GM18502 (cell line): ENCODE measurements at regions not wholly inside any gene's neighbourhood (a gene's known extent, or its start where the extent isn't known, plus 50 kb on each side); places are given as distances from the start of the nearest gene placed in this dataset.

Source experiments
- ATAC-seq: cut with Tn5 transposase; IDR thresholded peaks from one replicate; pipeline ENCODE4 v1.9.1; 2021; ENCODE audit warnings: mild to moderate bottlenecking; ENCODE audit not compliant: unreplicated experiment, poor library complexity

- ATAC-seq: no peak
These were observed 416.2 kb upstream of the CDH4 start for GRCh38 chr20:60835876-60836275.

GRCh38 chr20:60837173-60837770 is 414.8 kb upstream of the CDH4 start:
- no peak for ATAC-seq

- no peak for ATAC-seq
These were observed 413.8 kb upstream of the CDH4 start for GRCh38 chr20:60838297-60838696.

- ATAC-seq: no peak
These were observed 411.1 kb upstream of the CDH4 start for GRCh38 chr20:60840971-60841370.

- ATAC-seq: no peak
These were observed 406.9 kb upstream of the CDH4 start for GRCh38 chr20:60845146-60845545.

GRCh38 chr20:60851826-60852704 is 400.0 kb upstream of the CDH4 start:
- ATAC-seq: no peak

- ATAC-seq: no peak
These were observed 394.4 kb upstream of the CDH4 start for GRCh38 chr20:60857708-60858107.

GRCh38 chr20:60862601-60863000 is 389.5 kb upstream of the CDH4 start:
- no peak for ATAC-seq

- no peak for ATAC-seq
These were observed 388.5 kb upstream of the CDH4 start for GRCh38 chr20:60863548-60863947.

GRCh38 chr20:60867589-60867988 is 384.5 kb upstream of the CDH4 start:
- no peak for ATAC-seq

GRCh38 chr20:60868316-60868891 is 383.7 kb upstream of the CDH4 start:
- ATAC-seq: no peak

- ATAC-seq: no peak
These were observed 383.0 kb upstream of the CDH4 start for GRCh38 chr20:60869087-60869486.

GRCh38 chr20:60869625-60870024 is 382.4 kb upstream of the CDH4 start:
- no peak for ATAC-seq

- ATAC-seq: no peak
These were observed 382.0 kb upstream of the CDH4 start for GRCh38 chr20:60870040-60870439.

GRCh38 chr20:60872224-60872623 is 379.8 kb upstream of the CDH4 start:
- ATAC-seq: no peak

GRCh38 chr20:60877071-60877857 is 374.8 kb upstream of the CDH4 start:
- no peak for ATAC-seq

- no peak for ATAC-seq
These were observed 369.2 kb upstream of the CDH4 start for GRCh38 chr20:60882836-60883235.

- ATAC-seq: no peak
These were observed 368.6 kb upstream of the CDH4 start for GRCh38 chr20:60883496-60883895.

GRCh38 chr20:60884277-60884676 is 367.8 kb upstream of the CDH4 start:
- ATAC-seq: no peak

- ATAC-seq: no peak
These were observed 363.3 kb upstream of the CDH4 start for GRCh38 chr20:60888771-60889170.
